HG03280 (cell line): ENCODE measurements at regions not wholly inside any gene's neighbourhood (a gene's known extent, or its start where the extent isn't known, plus 50 kb on each side); places are given as distances from the start of the nearest gene placed in this dataset.

Experiments used
- ATAC-seq: cut with Tn5 transposase; IDR thresholded peaks from one replicate; pipeline ENCODE4 v1.9.1; 2021; ENCODE audit warnings: mild to moderate bottlenecking, moderate library complexity; ENCODE audit not compliant: unreplicated experiment

DNA sequence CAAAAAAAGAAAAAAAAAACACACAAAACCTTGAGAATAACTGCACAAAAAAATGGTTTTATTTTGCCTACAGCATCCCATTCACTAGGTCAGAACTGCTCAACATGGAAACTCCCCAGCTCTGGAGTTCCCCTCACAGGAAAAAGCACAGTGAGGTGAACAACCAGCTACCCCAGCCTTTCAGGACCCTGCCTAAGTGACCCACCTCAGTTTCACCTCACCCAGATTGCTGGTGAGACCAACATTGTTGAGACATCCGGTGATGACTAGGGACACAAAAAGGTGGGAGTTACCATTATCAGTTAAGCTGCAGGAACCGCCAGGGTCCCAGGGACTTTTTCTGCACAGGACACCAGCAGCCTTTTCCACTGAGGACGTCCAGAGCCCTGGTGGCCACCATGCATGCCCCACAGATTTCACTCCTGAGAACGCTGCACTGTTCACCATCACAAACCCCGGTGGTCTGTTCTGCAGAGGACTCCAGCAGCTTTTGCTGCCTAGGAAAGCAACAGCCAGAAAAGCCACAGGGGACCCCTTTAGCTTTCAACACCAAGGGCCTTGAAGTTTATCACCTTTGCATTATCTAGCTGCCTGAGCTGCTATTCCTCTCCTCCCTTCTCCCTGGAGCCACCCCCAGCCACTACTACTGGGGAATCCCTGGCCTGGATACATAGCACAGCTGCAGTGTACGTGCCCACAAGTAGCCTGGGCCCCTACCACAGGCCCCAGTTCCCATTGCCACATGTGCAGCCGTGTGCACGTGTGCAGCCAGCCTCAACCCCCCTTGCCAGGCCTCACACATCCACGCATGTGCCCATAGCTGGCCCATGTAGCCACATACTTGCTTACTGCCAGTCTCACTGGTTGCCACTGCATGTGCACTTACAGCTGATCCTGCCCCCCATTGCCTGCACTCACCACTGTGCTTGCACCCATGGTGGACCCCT lies 62.5 kb upstream of the FAR2 start:
- ATAC-seq: no peak

DNA sequence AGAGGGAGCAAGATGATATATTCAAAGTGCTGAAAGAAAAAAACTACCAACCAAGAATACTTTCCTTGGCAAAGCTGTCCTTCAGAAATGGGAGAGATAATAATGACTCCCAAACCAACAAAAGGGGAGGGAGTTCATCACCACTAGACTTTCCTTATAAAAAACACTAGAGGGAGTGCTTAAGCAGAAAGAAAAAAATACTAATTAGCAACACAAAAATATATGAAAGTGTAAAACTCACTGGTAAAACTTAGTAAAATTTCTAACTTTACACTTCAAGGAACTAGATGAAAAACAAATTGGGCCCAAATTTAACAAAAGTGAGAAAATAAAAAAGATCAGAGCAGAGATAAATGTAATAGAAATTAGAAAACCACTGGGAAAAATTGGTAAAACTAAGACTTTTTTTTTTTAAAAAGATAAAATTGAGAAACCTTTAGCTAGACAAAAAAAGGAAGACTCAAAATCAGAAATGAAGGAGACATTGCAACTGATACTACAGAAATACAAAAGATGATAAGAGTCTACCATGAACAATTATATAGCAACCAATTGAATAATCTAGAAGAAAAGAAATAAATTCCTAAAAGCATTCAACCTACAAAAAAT lies 60.4 kb upstream of the FAR2 start:
- no peak for ATAC-seq
